ENCODE measurements at regions not wholly inside any gene's neighbourhood (a gene's known extent, or its start where the extent isn't known, plus 50 kb on each side); places are given as distances from the start of the nearest gene placed in this dataset.

GRCh38 chr11:38990841-38991240, 2392.8 kb upstream of the RAG2 start:
- ChIA-PET POLR2A (no interaction called here), CTCF (ENCODE audit: unreplicated experiment) (no interaction called here)
- Histone ChIP-seq H3K9me2 (ENCODE audit: insufficient read depth, low read length) (no peaks in the 10 kb centered on the region), H3K4me3 (ENCODE audit: low read depth, low read length, poor library complexity, severe bottlenecking) (no peak overlapping the region), H3K4me1 (ENCODE audit: insufficient read depth, low read length, poor library complexity, severe bottlenecking) (no peaks in the 10 kb centered on the region), H2AFZ (ENCODE audit: low read length) (no peak overlapping the region), H3K4me2 (ENCODE audit: low read length) (no peak overlapping the region), H3K9me3 (ENCODE audit: low read length) (0 out of 2 replicates have a peak, but pooled peaks cover 8% of the 10 kb centered on the region), H4K20me1 (ENCODE audit: insufficient read depth, low read length) (no peaks in the 10 kb centered on the region), H3K27ac (ENCODE audit: low read depth, low read length, poor library complexity, severe bottlenecking) (no peak overlapping the region), H3K36me3 (ENCODE audit: insufficient read depth, low read length) (no peaks in the 10 kb centered on the region), H3K79me2 (ENCODE audit: insufficient read depth, low read depth, low read length) (no peaks in the 10 kb centered on the region)
- DNase-seq (ENCODE audit: low spot score) = no peak
- intact Hi-C loops (cut with micrococcal nuclease; ENCODE audit: unreplicated experiment) = loop anchor here (10.0 kb wide), 1 partner anchor 404 kb away; no protein-coding TSS in a partner anchor
- BruUV-seq (replicated peaks) = no TSS peak
- no peak for TF ChIP-seq EZH2phosphoT487 (IDR thresholded peaks at IDR 0.05; ENCODE audit: borderline replicate concordance, low read depth, low read length)
- no peak for TF ChIP-seq CTCF (conservative IDR thresholded peaks at IDR 0.05; ENCODE audit: low read length)

- no peak for DNase-seq (ENCODE audit: low spot score)
- ChIA-PET POLR2A (no interaction called here), CTCF (ENCODE audit: unreplicated experiment) (no interaction called here)
- BruUV-seq (replicated peaks) = no TSS peak
- Histone ChIP-seq H3K9me2 (ENCODE audit: insufficient read depth, low read length) (no peaks in the 10 kb centered on the region), H3K9me3 (ENCODE audit: low read length) (0 out of 2 replicates have a peak, but pooled peaks cover 3% of the 10 kb centered on the region), H3K79me2 (ENCODE audit: insufficient read depth, low read depth, low read length) (no peaks in the 10 kb centered on the region), H2AFZ (ENCODE audit: low read length) (no peak overlapping the region), H3K27ac (ENCODE audit: low read depth, low read length, poor library complexity, severe bottlenecking) (no peak overlapping the region), H3K4me2 (ENCODE audit: low read length) (no peak overlapping the region), H3K36me3 (ENCODE audit: insufficient read depth, low read length) (no peaks in the 10 kb centered on the region), H4K20me1 (ENCODE audit: insufficient read depth, low read length) (no peaks in the 10 kb centered on the region), H3K4me3 (ENCODE audit: low read depth, low read length, poor library complexity, severe bottlenecking) (no peak overlapping the region), H3K4me1 (ENCODE audit: insufficient read depth, low read length, poor library complexity, severe bottlenecking) (no peaks in the 10 kb centered on the region)
- intact Hi-C loops (cut with micrococcal nuclease; ENCODE audit: unreplicated experiment) = loop anchor here (10.0 kb wide), 1 partner anchor 405 kb away; no protein-coding TSS in a partner anchor
- TF ChIP-seq EZH2phosphoT487 (IDR thresholded peaks at IDR 0.05; ENCODE audit: borderline replicate concordance, low read depth, low read length) (no peak), CTCF (conservative IDR thresholded peaks at IDR 0.05; ENCODE audit: low read length) (no peak)
Measured at GRCh38 chr11:38990139-38990538, 2392.1 kb upstream of the RAG2 start.

GRCh38 chr11:38988908-38989307, 2390.9 kb upstream of the RAG2 start:
- Histone ChIP-seq H3K36me3 (ENCODE audit: insufficient read depth, low read length) (no peaks in the 10 kb centered on the region), H2AFZ (ENCODE audit: low read length) (no peak overlapping the region), H3K27ac (ENCODE audit: low read depth, low read length, poor library complexity, severe bottlenecking) (no peak overlapping the region), H3K9me2 (ENCODE audit: insufficient read depth, low read length) (no peaks in the 10 kb centered on the region), H3K4me2 (ENCODE audit: low read length) (no peak overlapping the region), H3K79me2 (ENCODE audit: insufficient read depth, low read depth, low read length) (no peaks in the 10 kb centered on the region), H3K9me3 (ENCODE audit: low read length) (no peaks in the 10 kb centered on the region), H3K4me3 (ENCODE audit: low read depth, low read length, poor library complexity, severe bottlenecking) (no peak overlapping the region), H4K20me1 (ENCODE audit: insufficient read depth, low read length) (no peaks in the 10 kb centered on the region), H3K4me1 (ENCODE audit: insufficient read depth, low read length, poor library complexity, severe bottlenecking) (no peaks in the 10 kb centered on the region)
- BruUV-seq (replicated peaks) = no TSS peak
- intact Hi-C loops (cut with micrococcal nuclease; ENCODE audit: unreplicated experiment) = no loop called here
- DNase-seq (ENCODE audit: low spot score) = no peak
- ChIA-PET CTCF (ENCODE audit: unreplicated experiment) (no interaction called here), POLR2A (interaction anchor here (0.6 to 0.7 kb wide), 2 partner anchors 127 to 164 kb away, joined by 3 to 6 read pairs; no protein-coding TSS in a partner anchor)
- TF ChIP-seq EZH2phosphoT487 (IDR thresholded peaks at IDR 0.05; ENCODE audit: borderline replicate concordance, low read depth, low read length) (no peak), CTCF (conservative IDR thresholded peaks at IDR 0.05; ENCODE audit: low read length) (no peak)

All from OCI-LY7 (cell line).